Memory B cell (primary cell): ENCODE measurements at regions not wholly inside any gene's neighbourhood (a gene's known extent, or its start where the extent isn't known, plus 50 kb on each side); places are given as distances from the start of the nearest gene placed in this dataset.

ENCODE experiments used
- ATAC-seq: fragments of 150-1000 bp; cut with Tn5 transposase; 2 replicates; pipeline ENCODE4 v1.10.0; 2021; ENCODE audit warnings: low read depth, mild to moderate bottlenecking, moderate library complexity
- DNase-seq, 2 donors: peaks; one replicate each; pipeline ENCODE4 v3.0.0; 2022; ENCODE audit warnings: low spot score in 2 of 2
- H3K27ac Mint-ChIP-seq: one replicate; pipeline ENCODE4 v1.8.0; 2022; ENCODE audit warnings: mild to moderate bottlenecking, moderate library complexity, mixed read lengths
- H3K27me3 Mint-ChIP-seq: one replicate; pipeline ENCODE4 v1.8.0; 2022; ENCODE audit warnings: mixed read lengths
- H3K36me3 Mint-ChIP-seq: one replicate; pipeline ENCODE4 v1.8.0; 2022; ENCODE audit warnings: mild to moderate bottlenecking, mixed read lengths
- H3K4me1 Mint-ChIP-seq: one replicate; pipeline ENCODE4 v1.8.0; 2022; ENCODE audit warnings: mixed read lengths
- H3K4me3 Mint-ChIP-seq: one replicate; pipeline ENCODE4 v1.8.0; 2022; ENCODE audit warnings: mild to moderate bottlenecking, moderate library complexity, mixed read lengths
- H3K9me3 Mint-ChIP-seq: one replicate; pipeline ENCODE4 v1.8.0; 2022; ENCODE audit warnings: mixed read lengths

GRCh38 chr3:106913966-106914365, 463.3 kb upstream of the CCDC54 start:
- H3K9me3 Mint-ChIP-seq: no peaks in the 10 kb centered on the region

DNA sequence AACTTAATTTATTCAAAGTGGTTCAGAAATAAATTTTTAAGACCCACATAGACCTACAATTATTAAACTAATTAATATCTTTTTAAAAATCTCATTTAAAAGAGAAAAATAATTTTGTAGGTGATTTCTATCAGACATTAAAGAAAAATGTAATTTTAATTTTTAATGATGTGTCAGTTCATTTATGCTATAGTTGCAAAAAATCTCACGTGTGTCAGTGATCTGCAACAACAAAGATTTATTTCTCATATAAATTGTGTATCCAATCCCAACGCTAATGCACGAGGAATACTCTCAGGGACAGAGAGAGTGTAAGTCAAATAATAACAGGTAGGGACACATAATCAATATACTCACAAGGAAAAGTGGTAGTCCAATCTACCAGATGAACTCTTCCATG, 456.6 kb upstream of the CCDC54 start:
- H3K27me3 Mint-ChIP-seq: no peaks in the 10 kb centered on the region
- no peaks in the 10 kb centered on the region for H3K36me3 Mint-ChIP-seq
- ATAC-seq (no peak), DNase-seq (no peak)
- no peaks in the 10 kb centered on the region for H3K4me1 Mint-ChIP-seq
- H3K27ac Mint-ChIP-seq: no peak overlapping the region
- H3K4me3 Mint-ChIP-seq: no peak overlapping the region
- no peaks in the 10 kb centered on the region for H3K9me3 Mint-ChIP-seq

More at GRCh38 chr3:106913966-106914365, 463.3 kb upstream of the CCDC54 start:
- DNase-seq (no peak), ATAC-seq (no peak)
- no peak overlapping the region for H3K4me3 Mint-ChIP-seq
- no peaks in the 10 kb centered on the region for H3K4me1 Mint-ChIP-seq
- no peaks in the 10 kb centered on the region for H3K36me3 Mint-ChIP-seq
- no peak overlapping the region for H3K27ac Mint-ChIP-seq
- H3K27me3 Mint-ChIP-seq: peaks cover 2% of the 10 kb centered on the region

- ATAC-seq (no peak), DNase-seq (no peak)
- Mint-ChIP-seq H3K27ac (no peak overlapping the region), H3K9me3 (peaks cover 1% of the 10 kb centered on the region), H3K4me1 (no peaks in the 10 kb centered on the region), H3K27me3 (no peaks in the 10 kb centered on the region), H3K36me3 (no peaks in the 10 kb centered on the region), H3K4me3 (no peak overlapping the region)
Measured at GRCh38 chr3:106929081-106929480, 448.2 kb upstream of the CCDC54 start.

DNA sequence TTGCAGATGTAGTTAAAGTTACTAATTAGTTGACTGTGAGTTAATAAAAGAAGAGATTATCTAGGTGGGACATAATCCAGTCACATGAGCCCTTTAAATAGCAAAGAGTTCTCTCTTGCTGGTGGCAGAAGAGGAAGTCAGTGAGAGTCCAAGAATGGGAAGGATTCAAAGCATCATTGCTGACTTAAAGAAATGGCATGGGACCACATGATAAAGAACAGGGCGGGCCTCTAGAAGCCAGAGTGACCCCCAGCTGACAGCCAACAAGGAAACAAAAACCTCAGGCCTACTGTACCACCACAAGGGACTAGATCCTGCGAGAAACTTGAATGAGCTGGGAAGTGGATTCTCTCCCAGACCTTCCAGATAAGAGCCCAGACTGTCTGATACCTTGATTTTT, 447.2 kb upstream of the CCDC54 start:
- no peak for DNase-seq
- no peaks in the 10 kb centered on the region for H3K27me3 Mint-ChIP-seq

GRCh38 chr3:106931904-106932303, 445.3 kb upstream of the CCDC54 start:
- Mint-ChIP-seq H3K9me3 (peaks cover under 1% of the 10 kb centered on the region), H3K27ac (no peak overlapping the region), H3K36me3 (no peaks in the 10 kb centered on the region), H3K4me3 (no peak overlapping the region), H3K27me3 (no peaks in the 10 kb centered on the region), H3K4me1 (no peaks in the 10 kb centered on the region)
- no peak for ATAC-seq
- no peak for DNase-seq

More for the DNA sequence above, 447.2 kb upstream of the CCDC54 start:
- H3K4me3 Mint-ChIP-seq: no peak overlapping the region
- H3K36me3 Mint-ChIP-seq: no peaks in the 10 kb centered on the region
- H3K4me1 Mint-ChIP-seq: no peaks in the 10 kb centered on the region
- H3K9me3 Mint-ChIP-seq: peaks cover 1% of the 10 kb centered on the region
- no peak overlapping the region for H3K27ac Mint-ChIP-seq
- no peak for ATAC-seq

DNA sequence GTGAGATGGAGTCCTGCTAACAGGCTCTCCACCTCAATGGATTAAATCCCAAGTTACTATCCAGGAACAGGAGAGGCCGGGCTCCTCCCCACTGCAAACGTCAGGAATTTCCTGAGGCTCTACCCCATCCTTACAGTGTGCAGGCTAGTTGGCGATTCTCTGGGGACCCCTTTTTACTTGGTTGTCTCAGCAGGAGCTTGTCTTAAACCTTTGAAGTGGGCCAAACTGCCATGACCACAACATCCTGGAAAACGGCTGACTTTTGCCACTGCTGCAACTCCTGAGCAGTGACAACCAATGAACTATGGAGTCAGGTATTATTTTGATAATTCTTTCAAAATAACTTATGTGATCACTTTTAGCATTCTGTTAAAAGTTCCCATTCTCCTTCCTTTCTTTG, 440.9 kb upstream of the CCDC54 start:
- no peak overlapping the region for H3K4me3 Mint-ChIP-seq
- ATAC-seq: no peak

GRCh38 chr3:106942051-106942450, 435.2 kb upstream of the CCDC54 start:
- ATAC-seq (no peak), DNase-seq (no peak)
- no peaks in the 10 kb centered on the region for H3K27me3 Mint-ChIP-seq
- H3K4me3 Mint-ChIP-seq: no peak overlapping the region
- H3K4me1 Mint-ChIP-seq: peaks cover 8% of the 10 kb centered on the region
- H3K9me3 Mint-ChIP-seq: no peaks in the 10 kb centered on the region
- no peak overlapping the region for H3K27ac Mint-ChIP-seq
- no peaks in the 10 kb centered on the region for H3K36me3 Mint-ChIP-seq

More for the DNA sequence above, 440.9 kb upstream of the CCDC54 start:
- H3K27me3 Mint-ChIP-seq: no peaks in the 10 kb centered on the region
- H3K4me1 Mint-ChIP-seq: no peaks in the 10 kb centered on the region
- no peaks in the 10 kb centered on the region for H3K9me3 Mint-ChIP-seq
- DNase-seq: no peak
- H3K27ac Mint-ChIP-seq: no peak overlapping the region
- no peaks in the 10 kb centered on the region for H3K36me3 Mint-ChIP-seq

DNA sequence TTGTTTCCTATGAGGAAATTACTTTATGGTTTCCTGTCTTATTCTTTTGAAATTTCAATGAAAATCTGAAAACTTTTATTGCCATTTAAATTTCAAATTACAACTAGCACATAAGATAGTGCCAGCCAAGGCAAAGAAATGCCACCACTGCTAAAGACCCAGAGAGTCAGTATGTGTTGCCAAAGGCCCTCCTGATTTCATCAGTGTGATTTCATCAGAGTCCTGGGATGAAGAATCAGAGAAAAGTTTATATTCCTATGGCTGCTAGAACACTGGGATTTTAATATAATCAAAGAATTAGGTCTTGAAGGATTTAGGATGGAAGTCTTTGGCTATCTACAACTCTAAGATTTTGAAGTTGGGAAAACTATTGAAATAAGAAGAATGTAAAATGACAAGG, 434.2 kb upstream of the CCDC54 start:
- H3K27ac Mint-ChIP-seq: no peak overlapping the region
- no peaks in the 10 kb centered on the region for H3K27me3 Mint-ChIP-seq
- no peaks in the 10 kb centered on the region for H3K36me3 Mint-ChIP-seq
- peaks cover 8% of the 10 kb centered on the region for H3K4me1 Mint-ChIP-seq
- H3K9me3 Mint-ChIP-seq: no peaks in the 10 kb centered on the region
- H3K4me3 Mint-ChIP-seq: no peak overlapping the region
- DNase-seq: no peak
- ATAC-seq: no peak

GRCh38 chr3:106945435-106945834, 431.8 kb upstream of the CCDC54 start:
- no peaks in the 10 kb centered on the region for H3K9me3 Mint-ChIP-seq
- H3K4me1 Mint-ChIP-seq: peaks cover 8% of the 10 kb centered on the region
- no peaks in the 10 kb centered on the region for H3K36me3 Mint-ChIP-seq
- H3K27me3 Mint-ChIP-seq: no peaks in the 10 kb centered on the region
- no peak overlapping the region for H3K4me3 Mint-ChIP-seq
- H3K27ac Mint-ChIP-seq: no peak overlapping the region
- DNase-seq (no peak), ATAC-seq (no peak)

DNA sequence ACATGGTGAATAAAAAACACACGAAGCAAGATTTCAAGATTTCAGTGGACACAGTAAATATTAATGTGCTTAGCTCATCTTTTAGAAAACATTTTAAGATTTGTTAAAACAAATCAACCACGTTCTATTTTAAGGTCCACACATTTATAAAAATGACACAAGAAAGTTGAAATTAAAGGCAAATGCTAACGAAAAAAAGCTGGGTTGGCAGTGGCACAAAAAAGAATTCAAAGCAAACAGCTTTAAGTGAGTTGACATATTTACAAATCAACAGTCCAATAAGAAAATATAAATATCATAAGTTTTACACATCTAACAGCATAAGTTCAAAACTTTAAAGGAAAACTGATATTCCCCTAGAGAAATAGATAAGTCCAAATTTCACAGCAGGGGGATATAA, 430.4 kb upstream of the CCDC54 start:
- DNase-seq: no peak
- no peak overlapping the region for H3K4me3 Mint-ChIP-seq
- no peaks in the 10 kb centered on the region for H3K36me3 Mint-ChIP-seq
- H3K27ac Mint-ChIP-seq: no peak overlapping the region
- H3K4me1 Mint-ChIP-seq: peaks cover 8% of the 10 kb centered on the region
- ATAC-seq: no peak
- no peaks in the 10 kb centered on the region for H3K27me3 Mint-ChIP-seq
- no peaks in the 10 kb centered on the region for H3K9me3 Mint-ChIP-seq

- Mint-ChIP-seq H3K9me3 (peaks cover 8% of the 10 kb centered on the region), H3K27ac (no peak overlapping the region), H3K4me1 (no peaks in the 10 kb centered on the region), H3K27me3 (no peaks in the 10 kb centered on the region), H3K36me3 (no peaks in the 10 kb centered on the region), H3K4me3 (no peak overlapping the region)
- no peak for DNase-seq
- no peak for ATAC-seq
Measured at GRCh38 chr3:106957029-106957428, 420.2 kb upstream of the CCDC54 start.

GRCh38 chr3:106962993-106963392, 414.2 kb upstream of the CCDC54 start:
- Mint-ChIP-seq H3K9me3 (no peaks in the 10 kb centered on the region), H3K4me1 (no peaks in the 10 kb centered on the region), H3K36me3 (no peaks in the 10 kb centered on the region), H3K4me3 (no peak overlapping the region), H3K27me3 (no peaks in the 10 kb centered on the region), H3K27ac (no peak overlapping the region)
- DNase-seq (no peak), ATAC-seq (no peak)

GRCh38 chr3:106963442-106963841, 413.8 kb upstream of the CCDC54 start:
- H3K9me3 Mint-ChIP-seq: no peaks in the 10 kb centered on the region
- no peaks in the 10 kb centered on the region for H3K36me3 Mint-ChIP-seq
- ATAC-seq (no peak), DNase-seq (no peak)
- H3K4me1 Mint-ChIP-seq: no peaks in the 10 kb centered on the region
- H3K27me3 Mint-ChIP-seq: no peaks in the 10 kb centered on the region
- H3K27ac Mint-ChIP-seq: no peak overlapping the region
- H3K4me3 Mint-ChIP-seq: no peak overlapping the region

DNA sequence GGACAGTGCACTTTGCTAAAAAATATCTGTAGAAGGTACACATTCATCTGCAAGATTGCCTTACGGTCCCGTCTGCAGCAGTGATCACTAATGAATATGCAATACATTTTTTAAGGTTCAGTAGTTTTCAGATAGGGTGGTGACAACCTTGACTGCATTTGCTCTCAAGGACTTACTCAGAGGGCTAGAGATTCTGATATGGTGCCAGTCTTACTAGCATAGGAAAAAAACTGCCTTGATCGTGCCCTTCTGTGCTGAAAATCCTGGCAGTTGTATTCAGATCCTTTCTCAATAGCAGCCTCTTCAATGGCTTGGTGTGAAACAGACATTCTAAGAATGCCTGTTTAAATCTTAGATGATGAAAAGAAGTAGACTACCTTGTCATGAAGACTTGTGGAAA, 411.9 kb upstream of the CCDC54 start:
- no peaks in the 10 kb centered on the region for H3K4me1 Mint-ChIP-seq
- no peaks in the 10 kb centered on the region for H3K9me3 Mint-ChIP-seq
- no peaks in the 10 kb centered on the region for H3K27me3 Mint-ChIP-seq
- no peak overlapping the region for H3K4me3 Mint-ChIP-seq
- DNase-seq: no peak
- H3K36me3 Mint-ChIP-seq: no peaks in the 10 kb centered on the region
- H3K27ac Mint-ChIP-seq: no peak overlapping the region
- no peak for ATAC-seq

DNA sequence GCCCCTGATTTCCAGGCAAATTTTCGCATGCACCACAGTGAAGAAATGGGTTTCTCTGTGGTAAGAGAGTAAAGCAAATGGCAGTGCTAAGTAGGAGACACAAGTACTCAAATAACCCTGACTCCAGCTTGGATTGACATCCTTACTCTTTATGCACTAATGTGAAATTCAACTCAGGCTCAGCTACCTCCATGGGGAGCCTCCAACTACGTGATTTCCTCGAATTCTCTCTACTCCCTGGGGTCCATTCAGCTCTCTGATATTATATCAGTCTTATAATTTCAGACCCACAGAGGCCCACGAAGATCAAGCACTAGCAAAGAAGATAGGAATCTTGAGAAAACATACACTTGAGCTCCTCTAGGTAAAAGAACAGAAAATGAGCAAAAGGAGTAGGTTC, 407.6 kb upstream of the CCDC54 start:
- Mint-ChIP-seq H3K4me3 (no peak overlapping the region), H3K27ac (no peak overlapping the region), H3K36me3 (no peaks in the 10 kb centered on the region), H3K9me3 (no peaks in the 10 kb centered on the region), H3K4me1 (no peaks in the 10 kb centered on the region), H3K27me3 (no peaks in the 10 kb centered on the region)
- DNase-seq: no peak
- no peak for ATAC-seq

- ATAC-seq: no peak
- DNase-seq: no peak
- H3K4me1 Mint-ChIP-seq: no peaks in the 10 kb centered on the region
- peaks cover 2% of the 10 kb centered on the region for H3K9me3 Mint-ChIP-seq
- H3K27ac Mint-ChIP-seq: no peak overlapping the region
- no peak overlapping the region for H3K4me3 Mint-ChIP-seq
- no peaks in the 10 kb centered on the region for H3K27me3 Mint-ChIP-seq
- H3K36me3 Mint-ChIP-seq: no peaks in the 10 kb centered on the region
Measured at GRCh38 chr3:106981392-106981791, 395.8 kb upstream of the CCDC54 start.
